ENCODE measurements at regions not wholly inside any gene's neighbourhood (a gene's known extent, or its start where the extent isn't known, plus 50 kb on each side); places are given as distances from the start of the nearest gene placed in this dataset.

DNA sequence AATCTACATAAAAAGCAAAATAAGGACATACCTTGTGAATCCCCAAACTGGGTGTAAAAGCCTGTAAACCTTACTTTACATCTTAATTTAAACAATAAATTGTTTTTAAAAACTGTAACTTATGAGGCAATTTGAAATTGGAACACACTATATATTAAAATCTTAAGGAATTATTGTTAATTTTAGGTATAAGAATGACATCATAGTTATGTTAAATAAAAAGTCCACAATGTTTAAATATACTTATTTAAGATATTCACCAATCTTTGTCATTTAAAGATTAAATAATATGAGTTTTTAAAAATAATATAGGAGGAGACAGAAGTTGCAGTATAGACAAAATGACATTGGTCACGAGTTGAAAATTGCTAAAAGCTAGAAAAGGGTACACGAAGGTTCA is 621.9 kb upstream of the POU3F2 start:
- Histone ChIP-seq H3K27ac (no peak overlapping the region), H3K4me3 (no peak overlapping the region), H3K9me3 (no peaks in the 10 kb centered on the region), H3K27me3 (no peaks in the 10 kb centered on the region), H3K4me1 (no peaks in the 10 kb centered on the region), H3K36me3 (no peaks in the 10 kb centered on the region)
- DNase-seq, result no peak
- TF ChIP-seq POLR2A (IDR thresholded peaks at IDR 0.05), result no peak
- TF ChIP-seq, protein P1, sequence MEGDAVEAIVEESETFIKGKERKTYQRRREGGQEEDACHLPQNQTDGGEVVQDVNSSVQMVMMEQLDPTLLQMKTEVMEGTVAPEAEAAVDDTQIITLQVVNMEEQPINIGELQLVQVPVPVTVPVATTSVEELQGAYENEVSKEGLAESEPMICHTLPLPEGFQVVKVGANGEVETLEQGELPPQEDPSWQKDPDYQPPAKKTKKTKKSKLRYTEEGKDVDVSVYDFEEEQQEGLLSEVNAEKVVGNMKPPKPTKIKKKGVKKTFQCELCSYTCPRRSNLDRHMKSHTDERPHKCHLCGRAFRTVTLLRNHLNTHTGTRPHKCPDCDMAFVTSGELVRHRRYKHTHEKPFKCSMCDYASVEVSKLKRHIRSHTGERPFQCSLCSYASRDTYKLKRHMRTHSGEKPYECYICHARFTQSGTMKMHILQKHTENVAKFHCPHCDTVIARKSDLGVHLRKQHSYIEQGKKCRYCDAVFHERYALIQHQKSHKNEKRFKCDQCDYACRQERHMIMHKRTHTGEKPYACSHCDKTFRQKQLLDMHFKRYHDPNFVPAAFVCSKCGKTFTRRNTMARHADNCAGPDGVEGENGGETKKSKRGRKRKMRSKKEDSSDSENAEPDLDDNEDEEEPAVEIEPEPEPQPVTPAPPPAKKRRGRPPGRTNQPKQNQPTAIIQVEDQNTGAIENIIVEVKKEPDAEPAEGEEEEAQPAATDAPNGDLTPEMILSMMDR (IDR thresholded peaks at IDR 0.05), result no peak

DNA sequence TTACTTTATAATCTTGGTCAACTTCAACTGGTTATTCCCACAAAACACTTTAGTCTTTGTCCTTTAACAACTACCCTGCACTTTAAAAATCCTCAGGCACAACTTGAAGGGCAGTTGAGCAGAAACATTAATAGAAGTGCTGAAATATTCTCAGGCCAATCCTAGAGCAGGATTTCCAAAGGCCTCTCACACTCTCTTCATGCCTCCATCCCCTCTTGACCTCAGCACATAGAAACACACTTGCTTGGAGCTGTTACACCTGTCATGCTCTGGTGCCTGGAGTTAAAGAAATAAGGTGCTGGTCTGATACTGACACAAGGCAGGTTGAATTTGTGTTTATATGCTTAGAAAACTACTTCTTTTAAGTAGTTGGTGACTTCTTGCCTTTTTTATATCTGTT is 618.8 kb upstream of the POU3F2 start:
- no peak overlapping the region for H3K4me3 ChIP-seq
- TF ChIP-seq, protein P1 (IDR thresholded peaks at IDR 0.05), result no peak
- no peak for TF ChIP-seq POLR2A (IDR thresholded peaks at IDR 0.05)
- no peaks in the 10 kb centered on the region for H3K9me3 ChIP-seq
- H3K27me3 ChIP-seq, result no peaks in the 10 kb centered on the region
- no peak overlapping the region for H3K27ac ChIP-seq
- DNase-seq, result no peak
- H3K36me3 ChIP-seq, result no peaks in the 10 kb centered on the region
- H3K4me1 ChIP-seq, result no peaks in the 10 kb centered on the region

DNA sequence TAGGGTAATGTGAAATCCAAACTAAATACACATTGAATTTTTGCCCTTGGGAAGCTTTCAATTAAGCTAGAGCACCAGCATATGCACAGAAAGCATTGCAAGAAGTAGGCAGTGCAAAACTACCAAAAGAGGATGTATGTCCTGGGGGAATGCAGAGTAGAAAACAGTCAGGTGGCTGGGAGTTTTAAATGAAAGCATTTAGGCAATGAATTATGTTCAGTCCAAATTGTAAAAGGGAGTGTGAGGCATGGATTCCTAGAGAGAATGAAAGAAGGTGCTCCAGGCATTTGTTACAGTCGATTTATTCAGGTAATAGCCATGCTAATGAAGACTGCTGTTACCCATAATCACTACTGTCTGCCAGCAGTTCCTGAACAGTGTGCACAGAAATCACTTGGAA is 604.1 kb upstream of the POU3F2 start:
- Histone ChIP-seq H3K27ac (no peak overlapping the region), H3K36me3 (no peaks in the 10 kb centered on the region), H3K27me3 (no peaks in the 10 kb centered on the region), H3K4me3 (no peak overlapping the region), H3K4me1 (no peaks in the 10 kb centered on the region), H3K9me3 (no peaks in the 10 kb centered on the region)
- no peak for TF ChIP-seq POLR2A (IDR thresholded peaks at IDR 0.05)
- TF ChIP-seq, protein P1 (IDR thresholded peaks at IDR 0.05), result no peak
- DNase-seq, result no peak

- Histone ChIP-seq H3K27me3 (no peaks in the 10 kb centered on the region), H3K36me3 (no peaks in the 10 kb centered on the region), H3K9me3 (no peaks in the 10 kb centered on the region), H3K27ac (no peak overlapping the region), H3K4me3 (no peak overlapping the region), H3K4me1 (no peaks in the 10 kb centered on the region)
- no peak for DNase-seq
- TF ChIP-seq, protein P1 (IDR thresholded peaks at IDR 0.05), result no peak
These were observed 595.3 kb upstream of the POU3F2 start for GRCh38 chr6:98239057-98239456.

- no peaks in the 10 kb centered on the region for H3K4me1 ChIP-seq
- no peak for TF ChIP-seq POLR2A (IDR thresholded peaks at IDR 0.05)
- TF ChIP-seq, protein P1 (IDR thresholded peaks at IDR 0.05), result no peak
- H3K4me3 ChIP-seq, result no peak overlapping the region
- no peaks in the 10 kb centered on the region for H3K27me3 ChIP-seq
- H3K36me3 ChIP-seq, result no peaks in the 10 kb centered on the region
- H3K9me3 ChIP-seq, result no peaks in the 10 kb centered on the region
- DNase-seq, result no peak
- no peak overlapping the region for H3K27ac ChIP-seq
These were observed 592.7 kb upstream of the POU3F2 start for GRCh38 chr6:98241630-98242029.

GRCh38 chr6:98254624-98255023 is 579.8 kb upstream of the POU3F2 start:
- Histone ChIP-seq H3K36me3 (no peaks in the 10 kb centered on the region), H3K4me3 (no peak overlapping the region), H3K27me3 (no peaks in the 10 kb centered on the region), H3K4me1 (no peaks in the 10 kb centered on the region), H3K27ac (no peak overlapping the region), H3K9me3 (no peaks in the 10 kb centered on the region)
- no peak for DNase-seq
- TF ChIP-seq, protein P1 (IDR thresholded peaks at IDR 0.05), result no peak
- no peak for TF ChIP-seq POLR2A (IDR thresholded peaks at IDR 0.05)
